NT2/D1 (cell line): ENCODE measurements at regions not wholly inside any gene's neighbourhood (a gene's known extent, or its start where the extent isn't known, plus 50 kb on each side); places are given as distances from the start of the nearest gene placed in this dataset.

Source experiments
- SUZ12 ChIP-seq: IDR thresholded peaks from 2 replicates; pipeline ENCODE4 v1.6.1; 2011; ENCODE audit not compliant: insufficient read length, insufficient read depth; ENCODE audit errors: extremely low read depth
- YY1 ChIP-seq: IDR thresholded peaks from 2 replicates; pipeline ENCODE4 v1.6.1; 2011; ENCODE audit not compliant: insufficient read length, insufficient read depth
- ZNF274 ChIP-seq: IDR thresholded peaks from 2 replicates; pipeline ENCODE4 v1.6.1; 2011; ENCODE audit warnings: mild to moderate bottlenecking, low read depth, low read length

GRCh38 chr3:25133588-25133987 is 294.5 kb upstream of the RARB start:
- TF ChIP-seq YY1 (no peak), SUZ12 (no peak), ZNF274 (no peak)
